ENCODE measurements at regions not wholly inside any gene's neighbourhood (a gene's known extent, or its start where the extent isn't known, plus 50 kb on each side); places are given as distances from the start of the nearest gene placed in this dataset.

DNA sequence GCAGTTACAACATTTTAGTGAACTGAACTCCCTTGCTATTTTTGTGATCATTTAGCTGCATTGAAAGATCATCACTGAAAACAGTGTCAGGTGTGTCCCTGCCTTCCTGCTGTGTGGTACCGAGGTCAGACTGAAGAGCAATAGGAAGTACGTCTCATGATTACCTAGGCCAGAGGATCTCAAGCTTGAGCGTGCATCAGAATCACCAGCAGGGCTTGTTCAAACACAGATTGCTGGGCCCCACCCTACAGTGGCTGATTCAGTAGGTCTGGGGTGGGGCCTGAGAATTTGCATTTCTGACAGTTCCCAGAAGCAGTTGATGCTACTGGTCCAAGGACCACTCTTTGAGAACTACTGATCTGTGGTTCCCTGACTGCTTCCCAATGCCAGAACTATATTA, 159.6 kb downstream of the ACTL7B start:
- Histone ChIP-seq H4K8ac (ENCODE audit: low read depth in 2 of 2, low read length in 2 of 2) (no peak overlapping the region), H2BK5ac (ENCODE audit: low read depth, low read length, poor library complexity, severe bottlenecking) (no peak overlapping the region), H3K4ac (ENCODE audit: low read depth, low read length) (no peak overlapping the region), H2BK20ac (ENCODE audit: low read depth, low read length) (no peak overlapping the region), H3K9me3 (ENCODE audit: control insufficient read depth, insufficient read depth, low read length) (0 out of 2 replicates have a peak, but pooled peaks cover 2% of the 10 kb centered on the region), H3K27me3 (ENCODE audit: control insufficient read depth, insufficient read depth, low read length) (no peaks in the 10 kb centered on the region), H2AFZ (replicated peaks; ENCODE audit: low read length, poor library complexity) (no peak overlapping the region), H3K56ac (ENCODE audit: extremely low read depth, insufficient read depth, low read length) (no peak overlapping the region), H3K9me1 (ENCODE audit: insufficient read depth, low read length) (no peaks in the 10 kb centered on the region), H3K18ac (ENCODE audit: low read depth, low read length) (no peak overlapping the region), H3K23ac (ENCODE audit: low read depth, low read length) (no peak overlapping the region), H4K20me1 (ENCODE audit: insufficient read depth, low read length) (no peaks in the 10 kb centered on the region), H2BK120ac (ENCODE audit: low read depth, low read length) (no peak overlapping the region), H3K4me2 (ENCODE audit: low read depth, low read length) (no peak overlapping the region), H2BK15ac (ENCODE audit: low read depth, low read length) (no peak overlapping the region), H3K36me3 (ENCODE audit: control insufficient read depth, insufficient read depth, low read length) (no peaks in the 10 kb centered on the region), H3K4me3 (ENCODE audit: insufficient read depth, low read depth, low read length) (no peak overlapping the region), H3K9ac (ENCODE audit: low read depth, low read length) (no peak overlapping the region), H3K4me1 (ENCODE audit: control insufficient read depth, insufficient read depth, low read length) (no peaks in the 10 kb centered on the region), H3K27ac (ENCODE audit: insufficient read depth, low read length) (no peak overlapping the region), H4K5ac (ENCODE audit: low read depth, low read length) (no peak overlapping the region), H4K91ac (ENCODE audit: insufficient read depth, low read depth, low read length) (no peak overlapping the region), H3K14ac (replicated peaks; ENCODE audit: low read depth, low read length) (no peak overlapping the region), H3K79me1 (ENCODE audit: low read depth in 1 of 2, low read length in 2 of 2) (no peaks in the 10 kb centered on the region), H2AK9ac (replicated peaks; ENCODE audit: low read depth, low read length, poor library complexity) (no peak overlapping the region), H2AK5ac (ENCODE audit: low read depth, low read length) (no peak overlapping the region)
- ChIA-PET CTCF (no interaction called here), POLR2A (ENCODE audit: unreplicated experiment) (no interaction called here)
- TF ChIP-seq, protein P1, sequence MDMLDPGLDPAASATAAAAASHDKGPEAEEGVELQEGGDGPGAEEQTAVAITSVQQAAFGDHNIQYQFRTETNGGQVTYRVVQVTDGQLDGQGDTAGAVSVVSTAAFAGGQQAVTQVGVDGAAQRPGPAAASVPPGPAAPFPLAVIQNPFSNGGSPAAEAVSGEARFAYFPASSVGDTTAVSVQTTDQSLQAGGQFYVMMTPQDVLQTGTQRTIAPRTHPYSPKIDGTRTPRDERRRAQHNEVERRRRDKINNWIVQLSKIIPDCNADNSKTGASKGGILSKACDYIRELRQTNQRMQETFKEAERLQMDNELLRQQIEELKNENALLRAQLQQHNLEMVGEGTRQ (IDR thresholded peaks at IDR 0.05; ENCODE audit: low read depth, low read length), result no peak
- TF ChIP-seq SMC3 (IDR thresholded peaks at IDR 0.05; ENCODE audit: low read depth, low read length), result no peak
- TF ChIP-seq CTCF (conservative IDR thresholded peaks at IDR 0.05; ENCODE audit: low read depth, low read length), result no peak
- no peak for TF ChIP-seq BHLHE40 (IDR thresholded peaks at IDR 0.05; ENCODE audit: low read depth, low read length)
- TF ChIP-seq MXI1 (IDR thresholded peaks at IDR 0.05; ENCODE audit: borderline replicate concordance, low read depth, low read length), result no peak
- TF ChIP-seq CEBPB (IDR thresholded peaks at IDR 0.05; ENCODE audit: low read depth, low read length), result no peak
- TF ChIP-seq RCOR1 (IDR thresholded peaks at IDR 0.05; ENCODE audit: insufficient replicate concordance, low read length), result no peak
- no peak for TF ChIP-seq ELK1 (IDR thresholded peaks at IDR 0.05; ENCODE audit: borderline replicate concordance, low read depth, low read length)
- no peak for TF ChIP-seq NFE2L2 (IDR thresholded peaks at IDR 0.05; ENCODE audit: low read depth, low read length)
- TF ChIP-seq RAD21 (IDR thresholded peaks at IDR 0.05; ENCODE audit: low read length), result no peak
- TF ChIP-seq CHD1 (IDR thresholded peaks at IDR 0.05; ENCODE audit: low read depth, low read length), result no peak
- no peak for TF ChIP-seq POLR2A (IDR thresholded peaks at IDR 0.05; ENCODE audit: low read depth, low read length)
- TF ChIP-seq MAFK (IDR thresholded peaks at IDR 0.05; ENCODE audit: low read depth, low read length), result no peak
- no peak for TF ChIP-seq FOS (IDR thresholded peaks at IDR 0.05; ENCODE audit: low read depth, low read length)
- no peak for TF ChIP-seq RFX5 (IDR thresholded peaks at IDR 0.05; ENCODE audit: low read depth, low read length)
- TF ChIP-seq MAZ (IDR thresholded peaks at IDR 0.05; ENCODE audit: borderline replicate concordance, low read depth, low read length), result no peak
- in situ Hi-C loops (cut with MboI; ENCODE audit: low sequenced_read_pairs) (no loop called here), intact Hi-C loops (cut with micrococcal nuclease) (no loop called here), dilution Hi-C loops (cut with HindIII; ENCODE audit: low sequenced_read_pairs, unreplicated experiment) (no loop called here)
- ATAC-seq (ENCODE audit: low read depth), result no peak
- no peak for DNase-seq
- 85% methylated on average over 2 of the region's 3 CpGs; no CpG with 5 or more reads in 1 of the 2 experiments for WGBS, 2 experiments (ENCODE audit: extremely low coverage in 2 of 2, insufficient read length in 1 of 2)
- BruUV-seq (replicated peaks), result no TSS peak
